H9 (cell line): ENCODE measurements at regions not wholly inside any gene's neighbourhood (a gene's known extent, or its start where the extent isn't known, plus 50 kb on each side); places are given as distances from the start of the nearest gene placed in this dataset.

ENCODE experiments used
- DNase-seq: peaks from one replicate; pipeline ENCODE4 v3.0.0-alpha.2; 2017
- H2AFZ ChIP-seq: one replicate; pipeline ENCODE4 v1.6.1; 2013; ENCODE audit warnings: mild to moderate bottlenecking, low read length, control low read depth, moderate library complexity
- H2AK5ac ChIP-seq: 2 replicates; pipeline ENCODE4 v1.6.1; 2013; ENCODE audit warnings: low read length, control low read depth, mixed read lengths; ENCODE audit not compliant: insufficient read length
- H2BK120ac ChIP-seq: one replicate; pipeline ENCODE4 v1.6.1; 2013; ENCODE audit warnings: low read depth, mild to moderate bottlenecking, low read length, control low read depth, inconsistent platforms; ENCODE audit not compliant: poor library complexity, severe bottlenecking
- H2BK12ac ChIP-seq: 2 replicates; pipeline ENCODE4 v1.6.1; 2013; ENCODE audit warnings: low read length, control low read depth, mixed read lengths, low read depth; ENCODE audit not compliant: insufficient read length
- H2BK15ac ChIP-seq: 2 replicates; pipeline ENCODE4 v1.6.1; 2013; ENCODE audit warnings: low read depth, low read length, control low read depth
- H2BK20ac ChIP-seq: one replicate; pipeline ENCODE4 v1.6.1; 2013; ENCODE audit warnings: low read depth, mild to moderate bottlenecking, low read length, control low read depth, inconsistent platforms; ENCODE audit not compliant: poor library complexity, severe bottlenecking
- H2BK5ac ChIP-seq: 2 replicates; pipeline ENCODE4 v1.6.1; 2013; ENCODE audit warnings: low read length, control low read depth, mixed read lengths; ENCODE audit not compliant: insufficient read length
- H3K14ac ChIP-seq: 2 replicates; pipeline ENCODE4 v1.6.1; 2013; ENCODE audit warnings: low read length, control low read depth; ENCODE audit not compliant: insufficient read depth
- H3K18ac ChIP-seq: 2 replicates; pipeline ENCODE4 v1.6.1; 2013; ENCODE audit warnings: low read depth, mild to moderate bottlenecking, mixed read lengths, low read length, control low read depth; ENCODE audit not compliant: insufficient read length
- H3K23ac ChIP-seq: 2 replicates; pipeline ENCODE4 v1.6.1; 2013; ENCODE audit warnings: low read length, control low read depth, mixed read lengths, low read depth; ENCODE audit not compliant: insufficient read length
- H3K23me2 ChIP-seq: 2 replicates; pipeline ENCODE4 v1.6.1; 2013; ENCODE audit warnings: low read depth, mild to moderate bottlenecking, mixed read lengths, low read length, control low read depth; ENCODE audit not compliant: insufficient read length, poor library complexity, severe bottlenecking
- H3K27ac ChIP-seq: 2 replicates; pipeline ENCODE4 v1.5.1; 2013; ENCODE audit warnings: low read length, control low read depth, mixed read lengths, low read depth; ENCODE audit not compliant: insufficient read length
- H3K27me3 ChIP-seq: 2 replicates; pipeline ENCODE4 v1.6.1; 2013; ENCODE audit warnings: low read length, control low read depth, inconsistent platforms; ENCODE audit not compliant: insufficient read depth
- H3K4ac ChIP-seq: 2 replicates; pipeline ENCODE4 v1.6.1; 2013; ENCODE audit warnings: low read depth, mild to moderate bottlenecking, control low read depth, inconsistent platforms, low read length, moderate library complexity
- H3K4me1 ChIP-seq: 2 replicates; pipeline ENCODE4 v1.6.1; 2013; ENCODE audit warnings: low read length, control low read depth, inconsistent platforms; ENCODE audit not compliant: insufficient read depth
- H3K4me2 ChIP-seq: 2 replicates; pipeline ENCODE4 v1.6.1; 2013; ENCODE audit warnings: low read length, control low read depth, mixed read lengths; ENCODE audit not compliant: insufficient read length, insufficient read depth
- H3K56ac ChIP-seq: 2 replicates; pipeline ENCODE4 v1.6.1; 2013; ENCODE audit warnings: low read depth, mild to moderate bottlenecking, mixed read lengths, low read length, control low read depth; ENCODE audit not compliant: insufficient read length
- H3K79me1 ChIP-seq: 2 replicates; pipeline ENCODE4 v1.6.1; 2013; ENCODE audit warnings: low read depth, mild to moderate bottlenecking, moderate library complexity, low read length, control low read depth, inconsistent platforms; ENCODE audit not compliant: insufficient read depth, poor library complexity, severe bottlenecking
- H3K79me2 ChIP-seq: 2 replicates; pipeline ENCODE4 v1.6.1; 2013; ENCODE audit warnings: low read length, control low read depth, inconsistent platforms; ENCODE audit not compliant: insufficient read depth
- H3K9ac ChIP-seq: 2 replicates; pipeline ENCODE4 v1.6.1; 2013; ENCODE audit warnings: low read length, control low read depth, mixed read lengths; ENCODE audit not compliant: insufficient read length; ENCODE audit errors: extremely low read depth
- H3K9me3 ChIP-seq: one replicate; pipeline ENCODE4 v1.6.1; 2013; ENCODE audit warnings: low read depth, low read length, inconsistent platforms; ENCODE audit not compliant: control insufficient read depth
- H3T11ph ChIP-seq: one replicate; pipeline ENCODE4 v1.6.1; 2013; ENCODE audit warnings: mild to moderate bottlenecking, low read length, control low read depth, inconsistent platforms
- H4K20me1 ChIP-seq: one replicate; pipeline ENCODE4 v1.6.1; 2013; ENCODE audit not compliant: control insufficient read depth, insufficient read length, insufficient read depth
- H4K5ac ChIP-seq: 2 replicates; pipeline ENCODE4 v1.6.1; 2013; ENCODE audit warnings: low read depth, mild to moderate bottlenecking, mixed read lengths, low read length, control low read depth; ENCODE audit not compliant: insufficient read length
- H4K8ac ChIP-seq: replicated peaks from 2 replicates; pipeline ENCODE4 v1.6.1; 2013; ENCODE audit warnings: low read length, control low read depth, mixed read lengths, low read depth; ENCODE audit not compliant: insufficient read length
- H4K91ac ChIP-seq: 2 replicates; pipeline ENCODE4 v1.6.1; 2013; ENCODE audit warnings: low read depth, mild to moderate bottlenecking, moderate library complexity, mixed read lengths, low read length, control low read depth; ENCODE audit not compliant: insufficient read length
- H3K27ac Mint-ChIP-seq, 3 experiments: 2 replicates in 2 of 3; 3 replicates in 1 of 3; pipeline ENCODE4 v1.8.0; 2020 to 2021; ENCODE audit warnings: mixed read lengths in 3 of 3, mild to moderate bottlenecking in 1 of 3, moderate library complexity in 1 of 3
- H3K27me3 Mint-ChIP-seq: 2 replicates; pipeline ENCODE4 v1.8.0; 2021; ENCODE audit warnings: low read depth, mild to moderate bottlenecking, moderate library complexity, mixed read lengths
- H3K36me3 Mint-ChIP-seq, 3 experiments: 2 replicates in 2 of 3; 3 replicates in 1 of 3; pipeline ENCODE4 v1.8.0; 2020 to 2021; ENCODE audit warnings: low read depth in 3 of 3, mixed read lengths in 3 of 3; ENCODE audit not compliant: insufficient read depth in 1 of 3
- H3K4me1 Mint-ChIP-seq, 2 experiments: 2 replicates each; pipeline ENCODE4 v1.8.0; 2020; ENCODE audit warnings: mixed read lengths in 2 of 2
- H3K4me3 Mint-ChIP-seq, 2 experiments: 2 replicates in 1 of 2; 3 replicates in 1 of 2; pipeline ENCODE4 v1.8.0; 2020 to 2021; ENCODE audit warnings: mild to moderate bottlenecking in 2 of 2, mixed read lengths in 2 of 2, moderate library complexity in 1 of 2
- H3K9me3 Mint-ChIP-seq, 2 experiments: 2 replicates in 1 of 2; 3 replicates in 1 of 2; pipeline ENCODE4 v1.8.0; 2020; ENCODE audit warnings: mild to moderate bottlenecking in 2 of 2, mixed read lengths in 2 of 2, moderate library complexity in 1 of 2
- CTCF ChIP-seq: fragments of 200-600 bp; sonication (generic); conservative IDR thresholded peaks from 3 replicates; pipeline ENCODE4 v1.8.0; 2021; ENCODE audit warnings: antibody characterized with exemption, mild to moderate bottlenecking

- Histone ChIP-seq H3K27ac (no peak overlapping the region), H3K4ac (no peak overlapping the region), H2BK5ac (no peak overlapping the region), H3K9me3 (no peaks in the 10 kb centered on the region), H3K9ac (no peak overlapping the region), H3K23ac (no peak overlapping the region), H2BK15ac (no peak overlapping the region), H3K27me3 (no peaks in the 10 kb centered on the region), H4K91ac (no peak overlapping the region), H3T11ph (no peak overlapping the region), H3K56ac (no peak overlapping the region), H4K20me1 (no peaks in the 10 kb centered on the region), H3K23me2 (no peaks in the 10 kb centered on the region), H4K8ac (no peak overlapping the region), H3K79me2 (no peaks in the 10 kb centered on the region), H3K4me1 (no peaks in the 10 kb centered on the region), H2BK120ac (no peak overlapping the region), H2BK12ac (no peak overlapping the region), H4K5ac (no peak overlapping the region), H2BK20ac (no peak overlapping the region), H3K14ac (no peak overlapping the region), H2AFZ (no peak overlapping the region), H3K79me1 (no peaks in the 10 kb centered on the region), H3K4me2 (no peak overlapping the region), H3K18ac (no peak overlapping the region), H2AK5ac (no peak overlapping the region)
- DNase-seq = peak; percentile 53
- Mint-ChIP-seq H3K9me3 (no peaks in the 10 kb centered on the region), H3K36me3 (no peaks in the 10 kb centered on the region), H3K4me3 (no peak overlapping the region), H3K27ac (peak overlapping the region in 1 of 3 experiments; percentile 77; a peak in 1 of 7 replicates), H3K27me3 (no peaks in the 10 kb centered on the region), H3K4me1 (peaks cover 10 to 19% of the 10 kb centered on the region in 2 experiments)
- TF ChIP-seq CTCF = peak; percentile 85
Measured at GRCh38 chr3:181103605-181104004, 114.1 kb upstream of the DNAJC19 start.
